HG03565 (cell line): ENCODE measurements at regions not wholly inside any gene's neighbourhood (a gene's known extent, or its start where the extent isn't known, plus 50 kb on each side); places are given as distances from the start of the nearest gene placed in this dataset.
"Not testable (repeated sequence)": the region's sequence is repeated elsewhere in the genome, so short reads cannot be mapped to it uniquely, and the experiment has no call there.

ENCODE experiments used
- ATAC-seq: cut with Tn5 transposase; IDR thresholded peaks from one replicate; pipeline ENCODE4 v1.9.1; 2021; ENCODE audit warnings: mild to moderate bottlenecking, moderate library complexity; ENCODE audit not compliant: unreplicated experiment

- no peak for ATAC-seq
Observed at GRCh38 chr14:71803539-71804260, 128.5 kb upstream of the RGS6 start.

- ATAC-seq: no peak
Observed at GRCh38 chr14:71804992-71805391, 127.2 kb upstream of the RGS6 start.

GRCh38 chr14:71807049-71807448 is 125.2 kb upstream of the RGS6 start:
- ATAC-seq: not testable (repeated sequence)

- ATAC-seq: not testable (repeated sequence)
Observed at GRCh38 chr14:71810800-71811199, 121.4 kb upstream of the RGS6 start.

GRCh38 chr14:71812693-71813092 is 119.5 kb upstream of the RGS6 start:
- ATAC-seq: no peak

GRCh38 chr14:71815110-71815509 is 117.1 kb upstream of the RGS6 start:
- ATAC-seq: no peak

GRCh38 chr14:71824816-71825215 is 107.4 kb upstream of the RGS6 start:
- ATAC-seq: no peak

- ATAC-seq: no peak
Observed at GRCh38 chr14:71833476-71833875, 98.8 kb upstream of the RGS6 start.

GRCh38 chr14:71834284-71835204 is 97.7 kb upstream of the RGS6 start:
- ATAC-seq: no peak

GRCh38 chr14:71852181-71852580 is 80.0 kb upstream of the RGS6 start:
- ATAC-seq: no peak

- no peak for ATAC-seq
Observed at GRCh38 chr14:71855399-71856036, 76.7 kb upstream of the RGS6 start.

- peak; percentile 49 for ATAC-seq
Observed at GRCh38 chr14:71856199-71856919, 75.9 kb upstream of the RGS6 start.

- no peak for ATAC-seq
Observed at GRCh38 chr14:71863049-71863448, 69.2 kb upstream of the RGS6 start.

- ATAC-seq: no peak
Observed at GRCh38 chr14:71863766-71864165, 68.5 kb upstream of the RGS6 start.
